Neural progenitor cell (in vitro differentiated cells): ENCODE measurements at regions not wholly inside any gene's neighbourhood (a gene's known extent, or its start where the extent isn't known, plus 50 kb on each side); places are given as distances from the start of the nearest gene placed in this dataset.

Experiments used
- CTCF ChIP-seq: fragments of 200-600 bp; sonication (generic); IDR thresholded peaks from 2 replicates; pipeline ENCODE4 v1.5.1; 2017; ENCODE audit warnings: antibody characterized with exemption, mild to moderate bottlenecking
- EZH2 ChIP-seq: fragments of 200-600 bp; sonication (generic); IDR thresholded peaks from 2 replicates; pipeline ENCODE4 v1.6.1; 2017; ENCODE audit warnings: antibody characterized with exemption, mild to moderate bottlenecking, moderate library complexity
- EZH2phosphoT487 ChIP-seq: fragments of 200-600 bp; sonication (generic); IDR thresholded peaks from 2 replicates; pipeline ENCODE4 v1.6.1; 2017; ENCODE audit warnings: antibody characterized with exemption

- TF ChIP-seq EZH2phosphoT487 (no peak), CTCF (no peak), EZH2 (no peak)
These were observed 198.0 kb upstream of the FBXL4 start for GRCh38 chr6:99145738-99146137.
